Esophagus squamous epithelium (tissue), 4 donors: ENCODE measurements at regions not wholly inside any gene's neighbourhood (a gene's known extent, or its start where the extent isn't known, plus 50 kb on each side); places are given as distances from the start of the nearest gene placed in this dataset.

Experiments
- CTCF ChIP-seq, 6 experiments: fragments of 450-650 bp in 4 of 6; fragments of 200-600 bp in 2 of 6; sonication (generic) in 2 of 6; IDR thresholded peaks; one replicate each; pipeline ENCODE4 v1.5.1; 2016 to 2019; ENCODE audit warnings: antibody characterized with exemption in 6 of 6, mild to moderate bottlenecking in 4 of 6, moderate library complexity in 4 of 6
- POLR2A ChIP-seq, 4 donors: fragments of 450-650 bp; IDR thresholded peaks; one replicate each; pipeline ENCODE4 v1.6.1; 2017; ENCODE audit warnings: antibody characterized with exemption in 4 of 4, mild to moderate bottlenecking in 4 of 4, moderate library complexity in 3 of 4

- TF ChIP-seq CTCF (IDR thresholded peaks at IDR 0.05), result no peak
- no peak for TF ChIP-seq POLR2A (IDR thresholded peaks at IDR 0.05)
These were observed 211.4 kb upstream of the CD180 start for GRCh38 chr5:67407979-67408378.
